SK-N-SH treated with all-trans-retinoic acid at 6 μM for 48 hours (cell line): ENCODE measurements at regions not wholly inside any gene's neighbourhood (a gene's known extent, or its start where the extent isn't known, plus 50 kb on each side); places are given as distances from the start of the nearest gene placed in this dataset.

ENCODE experiments used
- ATAC-seq: fragments of 200-7000 bp; cut with Tn5 transposase; 3 replicates; pipeline ENCODE4 v1.9.1; 2020; ENCODE audit warnings: mild to moderate bottlenecking, moderate library complexity
- BACH2 ChIP-seq: fragments of 250-450 bp; sonication (Bioruptor Pico); IDR thresholded peaks from 2 replicates; pipeline ENCODE4 v1.9.0; 2021; ENCODE audit warnings: mild to moderate bottlenecking, borderline replicate concordance
- CSDC2 ChIP-seq: fragments of 250-450 bp; sonication (Bioruptor Pico); IDR thresholded peaks from 2 replicates; pipeline ENCODE4 v1.5.0; 2020; ENCODE audit warnings: mild to moderate bottlenecking, moderate library complexity
- GLIS3 ChIP-seq: fragments of 250-450 bp; sonication (Bioruptor Pico); IDR thresholded peaks from 2 replicates; pipeline ENCODE4 v1.5.0; 2020; ENCODE audit warnings: mild to moderate bottlenecking, moderate library complexity
- ISL1 ChIP-seq: fragments of 250-450 bp; sonication (Bioruptor Pico); IDR thresholded peaks from 2 replicates; pipeline ENCODE4 v2.1.2; 2022; ENCODE audit warnings: mild to moderate bottlenecking, moderate library complexity
- OSR1 ChIP-seq: fragments of 250-450 bp; sonication (Bioruptor Pico); IDR thresholded peaks from 2 replicates; pipeline ENCODE4 v1.8.0; 2022; ENCODE audit warnings: moderate library complexity, mild to moderate bottlenecking, inconsistent platforms
- PPARA ChIP-seq: fragments of 250-450 bp; sonication (Bioruptor Pico); IDR thresholded peaks from 2 replicates; pipeline ENCODE4 v1.5.0; 2020; ENCODE audit warnings: mild to moderate bottlenecking, borderline replicate concordance
- RARB ChIP-seq: fragments of 250-450 bp; sonication (Bioruptor Pico); IDR thresholded peaks from 2 replicates; pipeline ENCODE4 v1.8.0; 2021; ENCODE audit warnings: mild to moderate bottlenecking, moderate library complexity
- SNAI2 ChIP-seq: fragments of 250-450 bp; sonication (Bioruptor Pico); IDR thresholded peaks from 2 replicates; pipeline ENCODE4 v1.5.0; 2020; ENCODE audit warnings: mild to moderate bottlenecking, moderate library complexity
- TCF4 ChIP-seq: fragments of 250-450 bp; sonication (Bioruptor Pico); IDR thresholded peaks from 2 replicates; pipeline ENCODE4 v1.8.0; 2021; ENCODE audit warnings: mild to moderate bottlenecking, moderate library complexity, borderline replicate concordance
- TOX ChIP-seq: fragments of 250-450 bp; sonication (Bioruptor Pico); IDR thresholded peaks from 2 replicates; pipeline ENCODE4 v1.8.0; 2021; ENCODE audit warnings: mild to moderate bottlenecking, moderate library complexity, borderline replicate concordance
- ZC3H10 ChIP-seq: fragments of 250-450 bp; sonication (Bioruptor Pico); IDR thresholded peaks from 2 replicates; pipeline ENCODE4 v1.5.1; 2021; ENCODE audit warnings: mild to moderate bottlenecking, moderate library complexity
- ZFP3 ChIP-seq: fragments of 250-450 bp; sonication (Bioruptor Pico); IDR thresholded peaks from 2 replicates; pipeline ENCODE4 v1.5.0; 2020; ENCODE audit warnings: mild to moderate bottlenecking, moderate library complexity
- ZFP30 ChIP-seq: fragments of 450-650 bp; formaldehyde crosslinking; IDR thresholded peaks from 2 replicates; pipeline ENCODE4 v1.5.0; 2022; ENCODE audit warnings: mild to moderate bottlenecking, moderate library complexity
- ZNF565 ChIP-seq: fragments of 450-650 bp; formaldehyde crosslinking; conservative IDR thresholded peaks from 2 replicates; pipeline ENCODE4 v1.5.0; 2020; ENCODE audit warnings: low read depth, mild to moderate bottlenecking, moderate library complexity
- TF ChIP-seq, protein P1 (sequence below): fragments of 250-450 bp; sonication (Bioruptor Pico); IDR thresholded peaks from 2 replicates; pipeline ENCODE4 v1.5.0; 2020; ENCODE audit warnings: mild to moderate bottlenecking, moderate library complexity
- TF ChIP-seq, protein P2 (sequence below): fragments of 250-450 bp; sonication (Bioruptor Pico); IDR thresholded peaks from 2 replicates; pipeline ENCODE4 v1.8.0; 2020; ENCODE audit warnings: mild to moderate bottlenecking, moderate library complexity, borderline replicate concordance
- TF ChIP-seq, protein P3 (sequence below): fragments of 250-450 bp; sonication (Bioruptor Pico); IDR thresholded peaks from 2 replicates; pipeline ENCODE4 v1.8.0; 2021; ENCODE audit warnings: low read depth, mild to moderate bottlenecking, moderate library complexity, borderline replicate concordance
- TF ChIP-seq, protein P4 (sequence below): fragments of 250-450 bp; sonication (Bioruptor Pico); IDR thresholded peaks from 2 replicates; pipeline ENCODE4 v1.5.1; 2021; ENCODE audit warnings: mild to moderate bottlenecking, moderate library complexity
- TF ChIP-seq, protein P5 (sequence below): fragments of 250-450 bp; sonication (Bioruptor Pico); IDR thresholded peaks from 2 replicates; pipeline ENCODE4 v1.5.1; 2020; ENCODE audit warnings: low read depth, mild to moderate bottlenecking, moderate library complexity

DNA sequence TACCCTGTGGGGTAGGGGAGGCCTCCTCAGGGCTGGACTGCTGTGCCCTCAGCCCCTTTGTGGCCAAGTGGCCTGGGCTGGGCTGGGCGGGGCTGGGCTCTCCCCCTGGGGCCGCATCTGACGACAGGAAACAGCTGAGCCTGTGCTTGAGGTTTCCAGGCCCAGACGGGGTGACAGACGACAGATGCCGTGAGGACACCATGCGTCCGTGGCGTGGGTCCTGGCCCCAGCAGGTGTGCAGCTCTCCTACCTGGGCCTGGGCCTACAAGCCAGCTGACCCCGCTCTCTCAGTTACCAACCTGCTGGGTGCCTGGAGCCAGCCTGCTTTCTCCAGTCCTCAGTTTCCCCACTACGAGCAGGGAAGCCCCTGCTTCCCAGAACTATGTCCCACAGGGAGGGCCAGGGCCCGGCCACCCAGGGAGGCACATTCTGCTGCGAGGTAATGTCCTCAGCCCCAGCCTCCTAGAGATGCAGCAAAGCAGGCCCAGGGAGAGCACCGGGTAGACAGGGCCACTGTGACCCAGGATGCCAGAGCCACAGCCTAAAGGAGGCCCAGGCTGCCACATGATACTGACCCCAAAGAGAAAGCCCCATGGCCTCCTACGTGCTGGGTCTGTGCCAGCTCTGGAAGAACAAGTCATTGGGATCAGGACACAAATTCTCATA is 181.3 kb downstream of the IGLL1 start (continued):
- TF ChIP-seq TCF4 (CRISPR knock-in tag) (no peak), ISL1 (CRISPR knock-in tag) (no peak), CSDC2 (CRISPR knock-in tag) (no peak)
- TF ChIP-seq, all 23 proteins: peak for 0

DNA sequence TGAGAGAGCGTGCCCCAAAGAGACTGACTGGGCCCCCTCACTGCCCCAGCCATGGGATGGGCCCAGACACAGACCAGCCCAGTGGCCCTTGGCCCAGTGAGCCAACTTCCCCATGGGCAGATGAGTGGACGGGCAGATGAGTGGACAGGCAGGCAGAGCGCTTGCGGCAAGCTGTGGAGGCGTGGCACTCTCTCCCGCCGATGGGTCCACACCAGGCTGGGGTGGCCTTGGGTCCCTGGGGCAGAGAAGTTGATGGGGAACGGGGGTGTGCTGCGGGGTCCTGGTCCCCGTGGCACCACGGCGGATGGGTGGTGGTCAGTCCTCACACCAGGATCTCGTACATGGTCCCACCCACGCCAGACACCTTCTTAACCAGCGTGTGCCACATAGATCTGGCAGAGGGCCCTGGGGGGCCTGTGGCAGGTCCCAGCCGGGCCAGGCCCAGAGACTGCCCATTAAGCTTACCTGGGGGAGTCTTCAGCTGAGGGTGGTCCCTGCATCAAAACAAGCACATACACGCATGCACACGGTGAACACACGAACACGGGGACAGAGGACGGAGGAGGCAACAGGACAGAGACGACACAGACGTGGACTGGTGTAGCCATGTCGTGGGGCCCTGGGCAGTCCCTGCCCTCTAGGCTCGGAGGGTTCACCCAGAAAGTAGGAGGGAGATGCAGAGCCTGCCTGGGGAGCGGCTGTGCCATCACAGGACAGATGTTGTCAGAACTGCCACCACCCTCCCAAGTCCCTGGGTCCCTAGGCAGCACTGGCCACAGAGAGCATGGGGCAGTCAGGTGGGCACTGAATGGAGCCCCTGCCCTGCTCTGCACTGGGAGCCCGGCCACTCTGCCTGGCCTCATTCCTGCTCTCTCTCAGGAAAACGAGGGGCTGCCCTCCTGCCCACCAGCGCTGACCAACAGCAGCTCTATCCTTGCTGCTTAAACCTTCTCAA is 182.2 kb downstream of the IGLL1 start:
- TF ChIP-seq TOX (CRISPR knock-in tag) (no peak), PPARA (CRISPR knock-in tag) (no peak), RARB (CRISPR knock-in tag) (no peak)
- ATAC-seq = no peak

DNA sequence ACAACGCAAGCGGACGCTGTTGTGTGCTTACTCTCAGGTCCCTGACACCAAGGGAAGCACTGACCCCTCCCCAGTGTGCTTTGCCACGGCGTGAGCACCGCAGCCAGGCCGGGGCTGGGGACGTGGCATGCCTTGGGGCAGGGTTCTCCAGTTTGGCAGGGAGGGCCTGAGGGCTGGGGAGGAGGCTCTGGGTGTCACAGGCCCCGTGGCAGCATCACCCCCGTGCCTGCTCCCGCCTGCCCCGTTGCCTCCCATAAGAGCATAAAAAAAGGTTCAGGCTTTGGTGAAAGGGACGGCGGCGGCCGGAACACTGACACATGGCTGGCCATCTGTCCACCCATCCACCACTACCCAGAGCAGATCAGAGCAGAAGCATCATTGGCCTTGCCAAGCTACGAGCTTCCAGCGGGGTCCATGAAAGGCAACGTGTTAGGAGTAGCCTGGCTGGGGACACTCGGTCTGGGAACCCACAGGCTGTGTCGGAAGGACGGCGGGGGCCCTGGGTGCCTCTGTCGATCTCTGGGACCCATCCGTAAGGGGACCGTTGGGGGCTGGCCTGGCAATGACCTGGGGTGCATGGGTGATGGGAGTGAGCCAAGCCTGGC is 183.0 kb downstream of the IGLL1 start:
- TF ChIP-seq, protein P1, sequence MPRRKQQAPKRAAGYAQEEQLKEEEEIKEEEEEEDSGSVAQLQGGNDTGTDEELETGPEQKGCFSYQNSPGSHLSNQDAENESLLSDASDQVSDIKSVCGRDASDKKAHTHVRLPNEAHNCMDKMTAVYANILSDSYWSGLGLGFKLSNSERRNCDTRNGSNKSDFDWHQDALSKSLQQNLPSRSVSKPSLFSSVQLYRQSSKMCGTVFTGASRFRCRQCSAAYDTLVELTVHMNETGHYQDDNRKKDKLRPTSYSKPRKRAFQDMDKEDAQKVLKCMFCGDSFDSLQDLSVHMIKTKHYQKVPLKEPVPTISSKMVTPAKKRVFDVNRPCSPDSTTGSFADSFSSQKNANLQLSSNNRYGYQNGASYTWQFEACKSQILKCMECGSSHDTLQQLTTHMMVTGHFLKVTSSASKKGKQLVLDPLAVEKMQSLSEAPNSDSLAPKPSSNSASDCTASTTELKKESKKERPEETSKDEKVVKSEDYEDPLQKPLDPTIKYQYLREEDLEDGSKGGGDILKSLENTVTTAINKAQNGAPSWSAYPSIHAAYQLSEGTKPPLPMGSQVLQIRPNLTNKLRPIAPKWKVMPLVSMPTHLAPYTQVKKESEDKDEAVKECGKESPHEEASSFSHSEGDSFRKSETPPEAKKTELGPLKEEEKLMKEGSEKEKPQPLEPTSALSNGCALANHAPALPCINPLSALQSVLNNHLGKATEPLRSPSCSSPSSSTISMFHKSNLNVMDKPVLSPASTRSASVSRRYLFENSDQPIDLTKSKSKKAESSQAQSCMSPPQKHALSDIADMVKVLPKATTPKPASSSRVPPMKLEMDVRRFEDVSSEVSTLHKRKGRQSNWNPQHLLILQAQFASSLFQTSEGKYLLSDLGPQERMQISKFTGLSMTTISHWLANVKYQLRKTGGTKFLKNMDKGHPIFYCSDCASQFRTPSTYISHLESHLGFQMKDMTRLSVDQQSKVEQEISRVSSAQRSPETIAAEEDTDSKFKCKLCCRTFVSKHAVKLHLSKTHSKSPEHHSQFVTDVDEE (CRISPR knock-in tag) = no peak
- TF ChIP-seq, protein P2, sequence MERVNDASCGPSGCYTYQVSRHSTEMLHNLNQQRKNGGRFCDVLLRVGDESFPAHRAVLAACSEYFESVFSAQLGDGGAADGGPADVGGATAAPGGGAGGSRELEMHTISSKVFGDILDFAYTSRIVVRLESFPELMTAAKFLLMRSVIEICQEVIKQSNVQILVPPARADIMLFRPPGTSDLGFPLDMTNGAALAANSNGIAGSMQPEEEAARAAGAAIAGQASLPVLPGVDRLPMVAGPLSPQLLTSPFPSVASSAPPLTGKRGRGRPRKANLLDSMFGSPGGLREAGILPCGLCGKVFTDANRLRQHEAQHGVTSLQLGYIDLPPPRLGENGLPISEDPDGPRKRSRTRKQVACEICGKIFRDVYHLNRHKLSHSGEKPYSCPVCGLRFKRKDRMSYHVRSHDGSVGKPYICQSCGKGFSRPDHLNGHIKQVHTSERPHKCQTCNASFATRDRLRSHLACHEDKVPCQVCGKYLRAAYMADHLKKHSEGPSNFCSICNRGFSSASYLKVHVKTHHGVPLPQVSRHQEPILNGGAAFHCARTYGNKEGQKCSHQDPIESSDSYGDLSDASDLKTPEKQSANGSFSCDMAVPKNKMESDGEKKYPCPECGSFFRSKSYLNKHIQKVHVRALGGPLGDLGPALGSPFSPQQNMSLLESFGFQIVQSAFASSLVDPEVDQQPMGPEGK (CRISPR knock-in tag) = no peak
- TF ChIP-seq ZFP3 (CRISPR knock-in tag) = no peak
- TF ChIP-seq ISL1 (CRISPR knock-in tag) = no peak
- no peak for TF ChIP-seq RARB (CRISPR knock-in tag)
- TF ChIP-seq, protein P3, sequence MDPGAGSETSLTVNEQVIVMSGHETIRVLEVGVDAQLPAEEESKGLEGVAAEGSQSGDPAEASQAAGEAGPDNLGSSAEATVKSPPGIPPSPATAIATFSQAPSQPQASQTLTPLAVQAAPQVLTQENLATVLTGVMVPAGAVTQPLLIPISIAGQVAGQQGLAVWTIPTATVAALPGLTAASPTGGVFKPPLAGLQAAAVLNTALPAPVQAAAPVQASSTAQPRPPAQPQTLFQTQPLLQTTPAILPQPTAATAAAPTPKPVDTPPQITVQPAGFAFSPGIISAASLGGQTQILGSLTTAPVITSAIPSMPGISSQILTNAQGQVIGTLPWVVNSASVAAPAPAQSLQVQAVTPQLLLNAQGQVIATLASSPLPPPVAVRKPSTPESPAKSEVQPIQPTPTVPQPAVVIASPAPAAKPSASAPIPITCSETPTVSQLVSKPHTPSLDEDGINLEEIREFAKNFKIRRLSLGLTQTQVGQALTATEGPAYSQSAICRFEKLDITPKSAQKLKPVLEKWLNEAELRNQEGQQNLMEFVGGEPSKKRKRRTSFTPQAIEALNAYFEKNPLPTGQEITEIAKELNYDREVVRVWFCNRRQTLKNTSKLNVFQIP (CRISPR knock-in tag) = no peak
- TF ChIP-seq BACH2 (CRISPR knock-in tag) = no peak
- no peak for TF ChIP-seq OSR1 (CRISPR knock-in tag)
- TF ChIP-seq TOX (CRISPR knock-in tag) = no peak
- TF ChIP-seq ZNF565 (CRISPR knock-in tag) = no peak
- no peak for TF ChIP-seq SNAI2
- TF ChIP-seq ZFP30 (CRISPR knock-in tag) = no peak
- TF ChIP-seq, protein P4, sequence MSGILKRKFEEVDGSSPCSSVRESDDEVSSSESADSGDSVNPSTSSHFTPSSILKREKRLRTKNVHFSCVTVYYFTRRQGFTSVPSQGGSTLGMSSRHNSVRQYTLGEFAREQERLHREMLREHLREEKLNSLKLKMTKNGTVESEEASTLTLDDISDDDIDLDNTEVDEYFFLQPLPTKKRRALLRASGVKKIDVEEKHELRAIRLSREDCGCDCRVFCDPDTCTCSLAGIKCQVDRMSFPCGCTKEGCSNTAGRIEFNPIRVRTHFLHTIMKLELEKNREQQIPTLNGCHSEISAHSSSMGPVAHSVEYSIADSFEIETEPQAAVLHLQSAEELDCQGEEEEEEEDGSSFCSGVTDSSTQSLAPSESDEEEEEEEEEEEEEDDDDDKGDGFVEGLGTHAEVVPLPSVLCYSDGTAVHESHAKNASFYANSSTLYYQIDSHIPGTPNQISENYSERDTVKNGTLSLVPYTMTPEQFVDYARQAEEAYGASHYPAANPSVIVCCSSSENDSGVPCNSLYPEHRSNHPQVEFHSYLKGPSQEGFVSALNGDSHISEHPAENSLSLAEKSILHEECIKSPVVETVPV (CRISPR knock-in tag) = no peak
- TF ChIP-seq ZC3H10 (CRISPR knock-in tag) = no peak
- no peak for ATAC-seq

DNA sequence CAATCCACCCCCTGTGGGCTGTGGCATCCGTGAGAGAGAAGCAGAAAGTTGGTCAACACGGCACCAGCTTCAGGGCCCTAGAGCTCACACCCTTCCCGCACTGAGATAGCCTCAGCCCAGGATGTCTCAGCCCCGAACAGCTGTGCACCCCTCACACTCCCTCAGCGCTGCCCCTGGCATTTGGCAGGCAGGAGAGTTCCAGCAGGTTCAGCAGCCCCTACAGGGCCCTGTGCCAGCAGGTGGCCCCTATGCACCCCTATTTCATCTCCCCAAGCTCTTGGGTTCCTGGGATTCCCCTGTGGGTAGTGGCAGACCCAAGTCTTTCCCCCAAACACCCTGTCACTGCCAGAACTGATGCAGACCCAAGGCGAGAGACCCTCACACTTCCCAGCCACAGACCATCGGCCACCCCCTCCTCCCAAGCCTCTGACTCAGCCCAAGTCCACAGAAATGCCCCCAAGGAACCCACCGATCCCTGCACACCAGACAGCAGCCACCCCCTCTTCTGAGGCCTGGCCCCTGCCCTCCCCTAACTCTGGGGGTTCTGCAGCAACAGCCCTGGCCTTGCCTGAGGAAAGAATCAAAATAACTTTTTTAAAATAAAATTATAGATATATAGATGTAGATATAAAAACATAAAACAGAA is 183.6 kb downstream of the IGLL1 start:
- no peak for ATAC-seq
- TF ChIP-seq, protein P5, sequence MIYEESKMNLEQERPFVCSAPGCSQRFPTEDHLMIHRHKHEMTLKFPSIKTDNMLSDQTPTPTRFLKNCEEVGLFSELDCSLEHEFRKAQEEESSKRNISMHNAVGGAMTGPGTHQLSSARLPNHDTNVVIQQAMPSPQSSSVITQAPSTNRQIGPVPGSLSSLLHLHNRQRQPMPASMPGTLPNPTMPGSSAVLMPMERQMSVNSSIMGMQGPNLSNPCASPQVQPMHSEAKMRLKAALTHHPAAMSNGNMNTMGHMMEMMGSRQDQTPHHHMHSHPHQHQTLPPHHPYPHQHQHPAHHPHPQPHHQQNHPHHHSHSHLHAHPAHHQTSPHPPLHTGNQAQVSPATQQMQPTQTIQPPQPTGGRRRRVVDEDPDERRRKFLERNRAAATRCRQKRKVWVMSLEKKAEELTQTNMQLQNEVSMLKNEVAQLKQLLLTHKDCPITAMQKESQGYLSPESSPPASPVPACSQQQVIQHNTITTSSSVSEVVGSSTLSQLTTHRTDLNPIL (CRISPR knock-in tag) = no peak
- TF ChIP-seq, protein P4 (CRISPR knock-in tag) = no peak
- TF ChIP-seq ZFP30 (CRISPR knock-in tag) = no peak
- TF ChIP-seq, protein P2 (CRISPR knock-in tag) = no peak
- no peak for TF ChIP-seq TOX (CRISPR knock-in tag)
- TF ChIP-seq SNAI2 = no peak
- TF ChIP-seq GLIS3 (CRISPR knock-in tag) = no peak
- no peak for TF ChIP-seq PPARA (CRISPR knock-in tag)
